ENCODE measurements at regions not wholly inside any gene's neighbourhood (a gene's known extent, or its start where the extent isn't known, plus 50 kb on each side); places are given as distances from the start of the nearest gene placed in this dataset.

- H3K27ac ChIP-seq = no peak overlapping the region
- no peak overlapping the region for H3K4me3 ChIP-seq
- H3K36me3 ChIP-seq = no peaks in the 10 kb centered on the region
- no peaks in the 10 kb centered on the region for H3K9me3 ChIP-seq
- no peak for DNase-seq
- no peaks in the 10 kb centered on the region for H3K4me1 ChIP-seq (ENCODE audit: insufficient read depth)
- WGBS, 3 donors = 57 to 73% (median 62%) methylated on average over 3 of the region's 3 CpGs
- intact Hi-C loops (cut with DNase I) = no loop called here
- no peak for TF ChIP-seq POLR2A (IDR thresholded peaks at IDR 0.05)
- no peak for TF ChIP-seq EP300 (IDR thresholded peaks at IDR 0.05)
- no peak for TF ChIP-seq CTCF (IDR thresholded peaks at IDR 0.05)
- H3K27me3 ChIP-seq = no peaks in the 10 kb centered on the region
These were observed 233.3 kb downstream of the MBD2 start for GRCh38 chr18:53991202-53991601.

- Histone ChIP-seq H3K4me3 (no peak overlapping the region), H3K9me3 (no peaks in the 10 kb centered on the region), H3K27ac (no peak overlapping the region), H3K4me1 (ENCODE audit: insufficient read depth) (no peaks in the 10 kb centered on the region), H3K36me3 (no peaks in the 10 kb centered on the region), H3K27me3 (no peaks in the 10 kb centered on the region)
- TF ChIP-seq EP300 (IDR thresholded peaks at IDR 0.05) (no peak), CTCF (IDR thresholded peaks at IDR 0.05) (no peak), POLR2A (IDR thresholded peaks at IDR 0.05) (no peak)
- no peak for DNase-seq
- 60 to 72% (median 67%) methylated on average over 1 of the region's 1 CpG for WGBS, 3 donors
- intact Hi-C loops (cut with DNase I) = no loop called here
These were observed 234.0 kb downstream of the MBD2 start for GRCh38 chr18:53990485-53990884.

- Histone ChIP-seq H3K27me3 (no peaks in the 10 kb centered on the region), H3K4me1 (ENCODE audit: insufficient read depth) (no peaks in the 10 kb centered on the region), H3K27ac (no peak overlapping the region), H3K36me3 (no peaks in the 10 kb centered on the region), H3K9me3 (no peaks in the 10 kb centered on the region), H3K4me3 (no peak overlapping the region)
- 76 to 81% (median 80%) methylated on average over 3 of the region's 3 CpGs for WGBS, 3 donors
- DNase-seq = no peak
- intact Hi-C loops (cut with DNase I) = no loop called here
- TF ChIP-seq EP300 (IDR thresholded peaks at IDR 0.05) (no peak), POLR2A (IDR thresholded peaks at IDR 0.05) (no peak), CTCF (IDR thresholded peaks at IDR 0.05) (no peak)
These were observed 240.4 kb downstream of the MBD2 start for GRCh38 chr18:53984021-53984420.

GRCh38 chr18:53971331-53971730, 253.1 kb downstream of the MBD2 start:
- 65 to 93% (median 78%) methylated on average over 1 of the region's 1 CpG for WGBS, 3 donors
- no peak for DNase-seq
- intact Hi-C loops (cut with DNase I) = no loop called here
- no peaks in the 10 kb centered on the region for H3K27me3 ChIP-seq
- no peak overlapping the region for H3K4me3 ChIP-seq
- no peaks in the 10 kb centered on the region for H3K36me3 ChIP-seq
- no peaks in the 10 kb centered on the region for H3K4me1 ChIP-seq (ENCODE audit: insufficient read depth)
- H3K27ac ChIP-seq = no peak overlapping the region
- no peaks in the 10 kb centered on the region for H3K9me3 ChIP-seq
- TF ChIP-seq POLR2A (IDR thresholded peaks at IDR 0.05) (no peak), EP300 (IDR thresholded peaks at IDR 0.05) (no peak), CTCF (IDR thresholded peaks at IDR 0.05) (no peak)

- H3K4me1 ChIP-seq (ENCODE audit: insufficient read depth) = no peaks in the 10 kb centered on the region
- no peaks in the 10 kb centered on the region for H3K36me3 ChIP-seq
- no peaks in the 10 kb centered on the region for H3K9me3 ChIP-seq
- H3K27me3 ChIP-seq = no peaks in the 10 kb centered on the region
- H3K4me3 ChIP-seq = no peak overlapping the region
- intact Hi-C loops (cut with DNase I) = no loop called here
- DNase-seq = no peak
- no peak overlapping the region for H3K27ac ChIP-seq
- 91 to 95% (median 92%) methylated on average over 3 of the region's 3 CpGs for WGBS, 3 donors
- TF ChIP-seq CTCF (IDR thresholded peaks at IDR 0.05) (no peak), EP300 (IDR thresholded peaks at IDR 0.05) (no peak), POLR2A (IDR thresholded peaks at IDR 0.05) (no peak)
These were observed 271.8 kb downstream of the MBD2 start for GRCh38 chr18:53952700-53953099.

All from ovary (tissue), 7 donors.